Left forelimb (tissue), 1 donor: ENCODE measurements at regions not wholly inside any gene's neighbourhood (a gene's known extent, or its start where the extent isn't known, plus 50 kb on each side); places are given as distances from the start of the nearest gene placed in this dataset.
"Not testable (repeated sequence)": the region's sequence is repeated elsewhere in the genome, so short reads cannot be mapped to it uniquely, and the experiment has no call there.

ENCODE experiments used
- DNase-seq: peaks from one replicate; pipeline ENCODE4 v3.0.0-alpha.2; 2018; ENCODE audit warnings: low spot score

DNA sequence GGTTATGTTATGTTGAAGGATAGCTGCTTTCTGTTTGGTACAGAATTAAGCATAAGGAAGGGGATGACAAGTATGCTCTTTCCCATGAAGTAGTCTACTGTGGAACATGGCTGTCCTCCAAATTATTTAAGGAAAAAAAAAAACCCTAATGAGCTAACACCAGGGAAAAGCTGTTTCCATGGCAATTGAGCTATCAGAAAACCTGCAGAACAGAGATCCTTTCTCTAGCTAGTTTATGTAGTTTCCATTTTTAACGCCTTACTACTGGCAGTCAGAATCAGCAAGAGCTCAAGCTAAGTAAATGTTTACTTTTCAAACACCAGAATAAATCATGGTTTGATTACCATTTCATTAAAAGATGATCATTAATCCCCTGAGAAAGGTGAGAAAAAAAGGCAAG is 287.4 kb upstream of the TARS1 start:
- DNase-seq, result no peak

DNA sequence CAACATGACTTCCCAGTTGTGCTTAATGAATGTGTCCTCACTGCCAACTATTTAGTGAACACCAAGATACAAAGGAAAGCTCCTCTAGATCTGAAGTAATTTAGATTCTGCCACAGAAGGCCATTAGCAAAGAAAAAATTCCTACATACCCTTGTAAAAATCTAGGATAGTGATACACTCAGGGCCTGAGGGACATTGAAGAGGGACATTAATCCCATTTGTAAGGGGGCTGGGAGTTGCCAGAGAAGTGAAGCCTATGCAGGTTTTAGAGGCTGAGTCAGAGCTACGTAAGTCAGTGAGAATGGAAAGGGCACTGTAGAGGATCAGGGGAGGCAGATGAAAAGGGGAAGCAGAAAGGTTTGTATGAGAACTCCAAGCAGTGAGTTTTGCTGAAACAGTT is 286.9 kb upstream of the TARS1 start:
- no peak for DNase-seq

DNA sequence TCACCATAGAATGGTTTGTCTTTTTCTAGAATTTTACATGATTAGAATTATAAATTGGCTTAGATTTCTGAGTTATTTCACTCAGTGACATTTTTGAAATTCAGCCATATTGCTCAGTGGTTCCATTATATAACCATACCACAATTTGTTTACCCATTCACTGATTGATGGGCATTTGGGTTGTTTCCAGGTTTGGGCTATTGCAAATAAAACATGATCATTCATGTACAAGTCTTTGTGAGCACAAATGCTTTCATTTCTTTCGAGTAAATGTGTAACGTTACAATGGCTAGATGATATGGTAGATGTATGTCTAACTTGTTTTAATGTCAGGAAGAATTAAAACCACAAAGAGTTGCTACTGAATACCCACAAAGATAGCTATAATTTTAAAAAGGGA is 279.9 kb upstream of the TARS1 start:
- no peak for DNase-seq

DNA sequence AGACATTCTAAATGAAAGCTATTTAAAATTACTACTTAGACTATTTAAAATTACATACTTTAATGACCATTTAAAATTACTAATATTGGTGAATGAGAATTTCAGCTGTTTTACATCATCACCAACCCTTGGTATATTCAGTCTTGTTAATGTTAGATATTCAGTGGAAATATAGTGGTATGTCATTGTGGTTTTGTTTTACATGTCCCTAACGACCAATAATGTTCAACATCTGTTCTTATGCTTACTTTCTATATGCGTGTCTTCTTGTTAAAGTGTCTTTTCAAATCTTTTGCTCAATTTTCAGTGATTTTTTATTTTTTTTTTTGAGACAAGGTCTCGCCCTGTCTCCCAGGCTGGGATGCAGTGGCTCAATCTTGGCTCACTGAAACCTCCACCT is 279.3 kb upstream of the TARS1 start:
- no peak for DNase-seq

DNA sequence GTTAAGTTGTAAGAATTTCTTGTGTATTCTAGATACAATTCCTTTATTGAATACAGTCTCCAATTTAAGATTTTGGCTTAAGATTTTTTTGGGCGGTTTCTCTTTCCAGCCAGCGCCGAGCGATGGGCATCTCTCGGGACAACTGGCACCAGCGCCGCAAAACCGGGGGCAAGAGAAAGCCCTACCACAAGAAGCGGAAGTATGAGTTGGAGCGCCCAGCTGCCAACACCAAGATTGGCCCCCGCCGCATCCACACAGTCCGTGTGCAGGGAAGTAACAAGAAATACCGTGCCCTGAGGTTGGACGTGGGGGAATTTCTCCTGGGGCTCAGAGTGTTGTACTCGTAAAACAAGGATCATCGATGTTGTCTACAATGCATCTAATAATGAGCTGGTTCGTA is 278.7 kb upstream of the TARS1 start:
- no peak for DNase-seq

DNA sequence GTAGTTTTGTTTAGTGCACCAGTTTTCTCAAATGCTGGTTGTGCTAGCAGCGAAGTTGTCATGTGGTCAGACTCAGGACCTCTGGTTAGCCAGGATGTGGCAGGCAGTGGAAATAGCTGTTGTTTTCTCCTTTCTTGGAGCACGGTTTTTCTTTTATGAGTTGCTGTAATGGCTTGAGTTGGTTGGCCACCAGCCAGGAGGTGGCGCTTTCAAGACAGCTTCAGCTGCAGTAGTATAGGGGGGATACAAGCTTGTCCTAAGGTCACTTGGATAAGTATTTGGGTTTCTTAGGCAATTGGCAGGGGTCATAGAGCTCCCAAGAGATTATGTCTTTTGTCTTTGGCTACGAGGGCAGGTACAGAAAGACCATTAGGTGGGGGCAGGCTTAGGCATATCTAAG is 274.2 kb upstream of the TARS1 start:
- no peak for DNase-seq

DNA sequence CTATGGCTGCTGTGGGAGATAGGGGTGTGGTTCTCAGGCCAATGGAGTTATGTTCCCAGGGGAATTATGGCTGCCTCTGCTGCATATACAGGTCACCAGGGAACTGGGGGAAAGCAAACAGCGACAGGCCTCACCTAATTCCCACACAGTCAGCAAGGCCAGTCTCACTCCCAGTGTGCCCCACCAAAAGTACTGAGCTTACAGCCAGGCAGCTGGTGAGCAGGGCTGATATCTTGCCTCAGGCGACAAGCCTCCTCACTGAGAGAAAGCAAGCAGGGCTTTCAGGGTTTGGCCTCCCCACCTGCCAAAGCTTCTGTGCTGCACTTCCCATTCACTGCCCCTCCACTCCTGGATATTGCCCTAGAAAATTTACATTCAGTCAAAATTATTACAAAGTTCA is 273.8 kb upstream of the TARS1 start:
- no peak for DNase-seq

DNA sequence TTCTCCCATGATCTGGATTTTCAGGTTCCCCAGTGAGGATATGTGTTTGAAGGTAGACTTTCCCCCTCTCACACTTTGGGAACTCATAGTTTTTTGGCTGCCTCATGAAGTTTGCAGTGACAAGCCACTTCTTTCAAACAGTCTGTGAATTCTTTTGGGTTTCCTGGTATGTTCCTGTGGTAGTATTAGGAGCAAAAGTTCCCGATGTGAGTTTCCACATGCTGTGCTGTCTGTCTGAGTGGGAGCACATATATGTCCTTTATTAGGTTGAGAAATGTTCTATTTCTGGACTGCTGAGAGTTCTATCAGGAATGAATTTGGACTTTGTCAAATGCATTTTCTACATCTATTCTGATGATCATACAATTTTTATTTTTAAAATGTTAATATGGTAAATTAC is 273.2 kb upstream of the TARS1 start:
- DNase-seq, result no peak

DNA sequence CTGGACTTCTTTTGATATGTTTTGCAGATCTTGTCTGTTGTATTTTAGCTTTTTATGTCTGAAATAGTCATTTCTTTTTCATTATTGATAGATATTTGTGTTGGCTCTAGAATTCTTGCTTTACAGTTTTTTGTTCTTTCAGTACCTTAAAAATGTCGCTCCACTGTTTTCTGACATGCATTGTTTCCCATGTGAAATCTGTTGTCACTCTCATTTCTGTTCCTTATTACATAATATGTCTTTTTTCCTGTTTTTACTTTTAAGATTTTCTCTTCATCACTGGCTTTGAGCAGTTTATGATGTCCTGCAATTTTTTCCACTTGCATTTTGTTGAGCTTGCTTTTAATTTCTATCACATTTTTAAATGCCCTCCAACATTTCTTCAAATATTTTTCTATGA is 270.4 kb upstream of the TARS1 start:
- DNase-seq, result no peak

DNA sequence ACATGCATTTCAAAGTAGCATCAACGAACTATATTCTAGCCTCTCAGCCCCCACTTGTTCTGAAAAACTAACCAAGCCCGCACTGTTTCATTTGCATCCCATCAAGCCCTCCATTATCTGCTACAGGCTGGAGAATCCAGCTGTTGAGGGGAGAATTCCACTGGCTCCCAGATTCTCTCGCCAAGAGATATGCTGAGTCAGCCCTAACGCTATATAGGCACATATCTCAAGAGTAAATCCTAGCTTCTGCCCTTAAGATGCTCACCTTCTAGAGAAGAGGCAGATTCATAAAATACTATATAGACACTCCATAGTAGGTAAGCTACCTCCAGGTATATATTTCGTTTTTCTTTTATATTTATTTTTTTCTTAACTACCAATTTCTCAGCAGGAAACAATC is 266.4 kb upstream of the TARS1 start:
- DNase-seq, result no peak

DNA sequence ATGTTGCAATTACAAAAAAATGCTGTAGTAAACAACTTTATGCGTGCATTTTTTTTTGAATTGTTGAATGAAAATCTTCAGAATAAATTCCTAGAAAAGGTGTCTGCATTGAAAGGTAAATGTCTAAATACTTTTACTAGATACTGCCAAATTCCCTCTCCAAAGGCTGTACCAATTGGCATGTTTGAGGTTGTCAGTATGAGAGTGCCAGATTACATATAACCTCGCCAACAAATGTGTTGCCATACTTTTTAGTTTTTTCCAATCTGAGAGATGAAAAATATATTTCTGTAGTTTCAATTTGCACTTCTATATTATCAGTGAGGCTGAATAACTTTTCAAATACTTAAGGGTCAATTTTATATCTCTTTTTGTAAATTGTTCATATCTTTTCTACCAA is 261.5 kb upstream of the TARS1 start:
- no peak for DNase-seq

DNA sequence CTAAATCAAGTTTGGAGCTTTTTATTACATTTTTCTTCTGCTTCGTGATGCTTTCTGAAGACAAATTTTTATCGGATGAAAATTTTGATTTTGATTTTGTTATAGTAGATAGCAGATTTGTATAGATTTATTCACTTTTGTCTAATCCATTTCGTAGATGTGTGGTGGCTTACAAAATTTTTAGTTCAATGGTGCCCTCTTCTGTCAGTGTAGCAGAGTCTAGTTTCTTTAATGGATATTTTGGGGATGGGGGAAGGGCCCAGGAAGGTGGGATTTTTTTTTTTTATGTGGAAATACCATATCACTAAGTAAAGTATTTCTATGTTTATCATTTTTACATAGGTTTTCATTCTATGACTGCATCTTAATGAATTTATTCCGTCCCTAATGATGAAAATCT is 259.9 kb upstream of the TARS1 start:
- DNase-seq, result no peak

DNA sequence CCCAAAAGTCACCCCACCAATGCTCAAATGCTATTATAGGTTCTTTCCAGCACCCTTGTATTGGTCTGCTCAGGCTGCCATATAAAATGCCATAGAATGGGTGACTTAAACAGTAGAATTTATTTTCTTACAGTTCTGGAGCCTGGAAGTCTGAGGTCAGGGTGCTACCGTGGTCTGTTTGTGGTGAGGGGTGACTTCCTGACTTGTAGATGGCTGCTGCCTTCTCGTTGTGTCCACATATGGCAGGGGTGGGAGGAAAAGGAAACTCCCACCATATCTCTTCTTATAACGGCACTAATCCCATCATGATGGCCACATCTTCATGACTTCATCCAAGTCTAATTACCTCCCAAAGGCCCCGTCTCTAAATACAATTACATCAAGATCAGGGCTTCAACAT is 257.8 kb upstream of the TARS1 start:
- no peak for DNase-seq

DNA sequence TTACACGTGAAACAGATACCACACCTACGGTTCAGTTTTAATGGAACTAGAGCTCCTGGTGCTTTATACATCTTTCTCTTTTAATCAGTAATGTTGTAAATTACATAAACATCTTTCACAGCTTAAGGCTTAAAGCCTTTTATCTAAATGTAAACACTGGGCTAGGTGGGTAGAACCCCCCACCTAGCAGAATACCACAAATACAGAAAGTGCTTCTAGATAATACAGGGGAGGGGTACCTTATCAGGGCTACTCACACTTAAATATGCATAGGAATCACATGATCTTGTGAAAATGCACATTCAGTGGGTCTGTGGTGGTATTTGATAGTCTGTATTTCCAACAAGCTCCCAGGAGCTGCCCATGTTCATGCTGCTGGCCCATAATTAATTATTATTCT is 256.4 kb upstream of the TARS1 start:
- DNase-seq, result no peak

DNA sequence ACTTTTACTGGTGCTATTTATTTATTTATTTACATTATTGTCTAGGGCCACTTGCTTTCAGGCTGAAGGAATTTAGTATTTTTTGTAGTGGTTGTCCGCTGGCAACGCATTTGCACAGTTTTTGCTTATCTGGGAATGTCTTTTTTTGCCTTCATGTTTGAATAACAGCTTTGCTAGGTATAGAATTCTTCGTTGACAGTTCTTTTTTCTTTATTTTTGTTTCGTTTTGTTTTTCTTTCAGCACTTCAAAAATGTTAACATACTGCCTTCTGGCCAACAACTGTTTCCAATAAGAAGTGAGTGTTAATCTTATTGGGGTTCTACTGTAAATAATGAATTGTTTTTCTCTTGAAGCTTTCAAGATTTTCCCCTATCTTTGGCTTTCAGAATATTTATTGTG is 252.7 kb upstream of the TARS1 start:
- no peak for DNase-seq

DNA sequence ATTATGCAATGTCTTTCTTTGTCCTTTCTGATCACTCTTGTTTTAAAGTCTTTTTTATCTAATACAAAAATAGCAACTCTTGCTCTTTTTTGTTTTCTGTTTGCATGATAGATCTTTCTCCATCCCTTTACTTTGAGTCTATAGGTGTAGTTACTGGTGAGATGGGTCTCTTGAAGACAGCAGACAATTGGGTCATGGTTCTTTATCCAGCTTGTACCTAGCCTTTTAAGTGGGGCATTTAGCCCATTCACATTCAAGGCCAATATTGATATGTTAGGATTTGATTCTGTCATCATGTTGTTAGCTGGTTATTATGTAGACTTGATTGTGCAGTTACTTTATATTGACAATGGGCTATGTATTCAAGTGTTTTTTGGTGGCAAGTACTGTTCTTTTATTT is 245.9 kb upstream of the TARS1 start:
- DNase-seq, result no peak

DNA sequence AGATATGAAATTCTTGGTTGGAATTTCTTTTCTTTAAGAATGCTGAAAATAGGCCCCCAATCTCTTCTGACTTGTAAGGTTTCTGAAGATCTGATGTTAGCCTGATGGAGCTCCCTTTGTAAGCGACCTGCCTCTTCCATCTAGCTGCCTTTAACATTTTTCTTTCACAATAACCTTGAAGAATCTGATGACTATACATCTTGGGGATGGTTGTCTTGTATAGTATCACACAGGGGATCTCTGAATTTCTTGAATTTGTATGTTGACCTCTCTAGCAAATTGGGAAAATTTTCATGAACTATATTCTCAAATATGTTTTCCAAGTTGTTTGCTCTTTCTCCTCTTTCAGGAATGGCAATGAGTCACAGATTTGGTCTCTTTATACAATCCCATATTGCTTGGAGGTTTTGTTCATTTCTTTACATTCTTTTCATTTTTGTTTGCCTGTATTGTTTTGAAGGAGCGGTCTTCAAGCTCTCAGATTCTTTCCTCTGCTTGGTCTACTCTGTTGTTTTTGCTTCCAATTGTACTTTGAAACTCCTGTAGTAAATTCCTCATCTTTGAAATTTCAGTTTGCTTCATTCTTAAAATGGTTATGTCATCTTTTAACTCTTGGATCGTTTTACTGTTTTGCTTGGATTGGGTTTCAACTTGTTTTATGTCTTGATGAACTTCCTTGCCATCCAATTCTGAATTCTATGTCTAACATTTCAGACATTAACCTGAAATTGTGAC is 245.2 kb upstream of the TARS1 start:
- no peak for DNase-seq

DNA sequence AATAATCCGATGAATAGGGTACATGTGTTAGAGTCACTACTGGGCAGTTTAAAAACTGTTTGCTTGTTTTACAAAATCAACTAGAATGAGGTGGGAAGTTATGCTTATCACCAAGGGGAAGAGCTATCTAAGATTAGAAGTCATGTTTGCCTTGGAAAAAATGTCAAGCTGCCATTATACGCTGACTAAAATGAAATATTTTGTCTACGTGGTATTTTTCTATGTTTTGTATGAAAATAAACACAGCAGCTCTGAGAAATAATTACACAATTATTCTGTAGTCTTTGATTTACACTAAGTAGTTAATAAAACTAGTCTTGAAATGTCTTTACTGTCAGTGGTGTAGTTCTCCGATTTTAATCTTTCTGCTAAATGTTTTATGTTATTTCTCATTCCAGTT is 241.9 kb upstream of the TARS1 start:
- DNase-seq, result no peak

DNA sequence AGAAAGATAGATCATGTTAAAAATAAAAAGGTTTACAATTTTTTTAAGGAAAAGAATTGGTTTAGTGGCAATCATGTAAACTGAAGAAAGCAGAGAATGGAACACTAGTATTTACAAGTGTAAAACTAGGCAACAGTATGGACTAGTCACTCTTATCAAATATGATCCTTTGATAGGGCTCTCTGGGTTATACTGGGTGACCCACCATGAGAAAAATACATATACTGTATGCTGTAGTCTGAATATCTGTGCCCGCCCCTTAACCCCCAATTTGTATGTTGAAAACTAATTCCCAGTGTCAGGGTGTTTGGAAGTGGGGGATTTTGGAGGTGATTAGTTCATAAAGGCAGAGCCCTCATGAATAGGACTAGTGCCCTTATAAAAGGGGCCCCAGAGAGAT is 236.8 kb upstream of the TARS1 start:
- DNase-seq, result no peak

DNA sequence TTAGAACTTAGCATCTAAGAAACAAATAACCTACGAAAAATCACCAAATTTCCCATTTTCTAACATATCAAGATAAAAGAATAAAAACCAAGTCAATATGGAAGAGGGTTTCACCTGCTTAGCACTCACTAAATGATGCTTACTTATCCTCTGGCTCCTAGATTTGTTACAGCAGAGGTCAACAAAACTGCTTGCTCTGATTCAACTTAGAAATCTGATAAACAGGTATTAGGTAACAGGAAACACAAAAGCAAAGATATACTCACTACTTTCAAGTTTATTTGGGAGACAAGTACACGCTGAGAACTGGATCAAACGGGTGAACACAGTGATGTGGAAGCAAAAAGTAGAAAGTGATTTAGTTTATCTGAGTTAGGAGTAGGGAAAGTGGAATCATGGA is 235.7 kb upstream of the TARS1 start:
- DNase-seq, result no peak

DNA sequence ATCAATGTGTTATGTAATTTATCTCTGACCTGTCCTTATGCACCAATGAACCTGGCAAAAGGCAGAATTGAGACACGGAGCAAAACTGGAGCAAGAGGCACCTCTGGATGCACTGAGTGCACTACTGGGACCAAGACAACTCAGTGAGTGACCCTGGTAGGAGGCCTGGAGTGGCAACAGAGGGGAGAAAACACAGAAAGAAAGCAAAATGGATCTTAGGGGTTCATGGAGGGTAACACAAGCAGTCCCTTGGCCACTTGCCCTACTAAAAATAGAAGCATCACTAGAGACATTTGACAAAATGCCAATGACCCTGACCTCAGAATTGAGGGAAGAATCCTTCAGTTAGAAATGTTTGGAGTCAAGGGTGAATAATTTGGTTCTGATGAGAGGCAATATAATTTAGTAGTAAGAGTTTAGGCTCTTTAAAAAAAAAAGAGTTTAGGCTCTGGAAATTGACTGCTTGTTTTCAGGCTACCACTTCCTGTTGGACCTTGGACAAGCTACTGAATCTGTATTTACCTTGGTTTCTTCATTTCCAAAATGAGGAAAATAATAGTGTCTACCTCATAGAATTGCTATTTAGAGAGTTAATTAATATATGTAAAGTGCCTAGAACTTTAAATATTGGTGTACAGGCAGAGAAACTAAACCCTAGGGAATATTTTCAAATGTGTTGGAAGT is 234.9 kb upstream of the TARS1 start:
- DNase-seq, result no peak

DNA sequence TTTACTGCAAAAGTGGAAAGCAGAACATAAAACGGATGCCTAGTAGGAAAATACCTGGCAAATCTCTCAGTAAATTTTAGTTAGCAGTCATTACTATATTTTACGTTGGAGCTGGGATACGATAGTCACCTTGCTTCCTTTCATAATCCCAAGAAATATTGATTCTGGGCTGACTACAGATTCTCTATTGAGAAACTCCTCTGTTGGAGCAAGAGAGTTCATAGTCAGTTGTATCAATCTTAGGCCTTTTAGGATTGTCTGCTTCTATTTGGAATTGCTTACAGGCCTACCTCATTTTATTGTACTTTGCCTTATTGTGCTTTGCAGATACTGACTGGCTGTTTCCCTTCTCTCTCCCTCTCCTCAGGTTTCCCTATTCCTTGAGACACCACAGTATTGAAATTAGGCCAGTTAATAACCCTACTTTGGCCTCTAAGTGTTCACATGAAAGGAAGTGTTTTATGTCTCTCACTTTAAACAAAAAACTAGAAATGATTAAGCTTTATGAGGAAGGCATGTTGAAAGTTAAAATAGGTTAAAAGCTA is 233.7 kb upstream of the TARS1 start:
- no peak for DNase-seq

DNA sequence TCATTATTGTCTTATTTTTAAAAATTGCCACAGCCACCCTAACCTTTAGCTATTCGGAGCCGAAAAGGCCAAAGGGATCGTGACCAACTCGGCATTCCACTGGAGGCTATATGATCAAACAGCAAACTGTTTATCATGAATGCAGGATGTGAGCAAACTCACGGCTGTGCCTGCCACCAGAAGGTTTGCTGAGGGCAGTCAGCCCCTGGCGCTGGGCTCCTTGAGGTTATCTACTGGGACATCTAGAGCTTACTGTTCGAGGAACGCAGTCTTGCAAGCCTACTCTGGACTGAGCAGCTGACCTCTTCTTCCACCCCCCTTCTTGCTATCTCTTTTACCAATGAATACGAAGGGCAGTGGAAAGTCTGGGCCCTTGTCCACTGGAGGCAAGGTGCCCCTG is 231.5 kb upstream of the TARS1 start:
- DNase-seq, result no peak

DNA sequence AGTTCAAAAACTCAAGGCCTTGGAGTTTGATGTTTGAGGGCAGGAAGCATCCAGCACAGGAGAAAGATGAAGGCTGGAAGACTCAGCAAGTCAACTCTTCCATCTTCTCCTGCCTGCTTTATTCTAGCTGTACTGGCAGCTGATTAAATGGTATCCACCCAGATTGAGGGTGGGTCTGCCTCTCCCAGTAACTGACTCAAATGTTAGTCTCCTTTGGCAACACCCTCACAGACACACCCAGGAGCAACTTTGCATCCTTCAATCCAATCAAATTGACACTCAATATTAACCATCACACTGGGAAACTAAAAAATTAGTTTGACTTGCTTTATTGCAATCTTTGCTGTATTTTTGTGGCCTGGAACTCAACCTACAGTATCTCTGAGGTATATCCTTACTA is 230.5 kb upstream of the TARS1 start:
- DNase-seq, result not testable (repeated sequence)
